HCT116 (cell line): ENCODE measurements at regions not wholly inside any gene's neighbourhood (a gene's known extent, or its start where the extent isn't known, plus 50 kb on each side); places are given as distances from the start of the nearest gene placed in this dataset.

Experiments
- EZH2 ChIP-seq: fragments of 200-600 bp; sonication (generic); IDR thresholded peaks from 2 replicates; pipeline ENCODE4 v1.6.1; 2017; ENCODE audit warnings: antibody characterized with exemption, mixed run types
- EZH2phosphoT487 ChIP-seq: fragments of 200-600 bp; IDR thresholded peaks from 2 replicates; pipeline ENCODE4 v1.6.1; 2018; ENCODE audit warnings: antibody characterized with exemption, borderline replicate concordance
- JUND ChIP-seq: IDR thresholded peaks from 2 replicates; pipeline ENCODE4 v1.6.1; 2012
- POLR2A ChIP-seq: IDR thresholded peaks from 2 replicates; pipeline ENCODE4 v1.7.0; 2011; ENCODE audit warnings: borderline replicate concordance; ENCODE audit not compliant: insufficient read depth, insufficient read length; ENCODE audit errors: extremely low read depth
- ZNF274 ChIP-seq: fragments of 200-500 bp; sonication (Bioruptor generic); IDR thresholded peaks from 2 replicates; pipeline ENCODE4 v1.6.1; 2014; ENCODE audit warnings: mild to moderate bottlenecking, low read depth, low read length, inconsistent platforms
- TF ChIP-seq, protein P1 (sequence below), 3 experiments: fragments of 200-600 bp in 1 of 3; sonication (generic) in 1 of 3; IDR thresholded peaks in 2 of 3; conservative IDR thresholded peaks in 1 of 3; 2 replicates each; pipeline ENCODE4 v1.5.1; 2012 to 2017; ENCODE audit warnings: low read depth in 2 of 3, low read length in 2 of 3, antibody characterized with exemption in 1 of 3, borderline replicate concordance in 1 of 3, control low read depth in 1 of 3, mild to moderate bottlenecking in 1 of 3, mixed read lengths in 1 of 3, mixed run types in 1 of 3, moderate library complexity in 1 of 3; ENCODE audit not compliant: insufficient read depth in 1 of 3
- TF ChIP-seq, protein P2 (sequence below): IDR thresholded peaks from 2 replicates; pipeline ENCODE4 v1.6.1; 2012

- TF ChIP-seq POLR2A (no peak), EZH2 (no peak), ZNF274 (no peak), JUND (no peak), EZH2phosphoT487 (no peak)
- TF ChIP-seq, protein P1, sequence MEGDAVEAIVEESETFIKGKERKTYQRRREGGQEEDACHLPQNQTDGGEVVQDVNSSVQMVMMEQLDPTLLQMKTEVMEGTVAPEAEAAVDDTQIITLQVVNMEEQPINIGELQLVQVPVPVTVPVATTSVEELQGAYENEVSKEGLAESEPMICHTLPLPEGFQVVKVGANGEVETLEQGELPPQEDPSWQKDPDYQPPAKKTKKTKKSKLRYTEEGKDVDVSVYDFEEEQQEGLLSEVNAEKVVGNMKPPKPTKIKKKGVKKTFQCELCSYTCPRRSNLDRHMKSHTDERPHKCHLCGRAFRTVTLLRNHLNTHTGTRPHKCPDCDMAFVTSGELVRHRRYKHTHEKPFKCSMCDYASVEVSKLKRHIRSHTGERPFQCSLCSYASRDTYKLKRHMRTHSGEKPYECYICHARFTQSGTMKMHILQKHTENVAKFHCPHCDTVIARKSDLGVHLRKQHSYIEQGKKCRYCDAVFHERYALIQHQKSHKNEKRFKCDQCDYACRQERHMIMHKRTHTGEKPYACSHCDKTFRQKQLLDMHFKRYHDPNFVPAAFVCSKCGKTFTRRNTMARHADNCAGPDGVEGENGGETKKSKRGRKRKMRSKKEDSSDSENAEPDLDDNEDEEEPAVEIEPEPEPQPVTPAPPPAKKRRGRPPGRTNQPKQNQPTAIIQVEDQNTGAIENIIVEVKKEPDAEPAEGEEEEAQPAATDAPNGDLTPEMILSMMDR (IDR thresholded peaks at IDR 0.05 in 2 of 3, conservative IDR thresholded peaks at IDR 0.05 in 1 of 3; ENCODE audit: borderline replicate concordance in 1 of 3, insufficient read depth in 1 of 3, low read depth in 2 of 3, low read length in 2 of 3): no peak
- TF ChIP-seq, protein P2, sequence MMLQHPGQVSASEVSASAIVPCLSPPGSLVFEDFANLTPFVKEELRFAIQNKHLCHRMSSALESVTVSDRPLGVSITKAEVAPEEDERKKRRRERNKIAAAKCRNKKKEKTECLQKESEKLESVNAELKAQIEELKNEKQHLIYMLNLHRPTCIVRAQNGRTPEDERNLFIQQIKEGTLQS: no peak
Observed at GRCh38 chr18:29712785-29713184, 1329.8 kb downstream of the DSC3 start.
